T47D (cell line): ENCODE measurements at regions not wholly inside any gene's neighbourhood (a gene's known extent, or its start where the extent isn't known, plus 50 kb on each side); places are given as distances from the start of the nearest gene placed in this dataset.
"Not testable (repeated sequence)": the region's sequence is repeated elsewhere in the genome, so short reads cannot be mapped to it uniquely, and the experiment has no call there.

Source experiments
- DNase-seq, 2 experiments: peaks; one replicate each; pipeline versions ENCODE4 v3.0.0 to v3.0.0-alpha.2; 2011 to 2012; ENCODE audit warnings: low read depth in 1 of 2, low spot score in 1 of 2
- JUND ChIP-seq: IDR thresholded peaks from 2 replicates; pipeline ENCODE4 v1.6.1; 2012; ENCODE audit warnings: low read depth
- in situ Hi-C: cut with HindIII; loops from 2 replicates; pipeline ENCODE4 v1.10.0; 2016; ENCODE audit warnings: low sequenced_read_pairs, low pct_unique_long_range_greater_than_20kb

DNA sequence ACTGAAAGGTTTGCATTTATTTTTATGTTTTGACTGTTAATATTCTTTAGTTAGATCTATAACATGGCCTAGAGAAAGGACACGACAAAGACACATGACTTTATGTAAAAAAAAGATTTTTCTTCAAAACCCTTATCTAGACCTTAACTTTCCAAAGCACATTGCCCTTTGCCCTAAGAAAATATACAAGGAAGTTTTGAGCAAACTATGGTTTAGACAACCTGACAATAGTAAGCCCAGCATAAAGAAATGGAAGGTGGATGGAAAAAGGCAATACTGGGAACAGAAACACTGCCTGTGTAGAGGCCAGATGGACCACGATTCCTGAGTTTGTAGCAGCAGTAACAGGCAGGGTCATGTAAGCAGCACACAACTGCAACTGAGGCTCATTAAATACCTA is 724.0 kb downstream of the GALC start:
- TF ChIP-seq JUND, result no peak
- no peak for DNase-seq
- in situ Hi-C loops, result no loop called here

DNA sequence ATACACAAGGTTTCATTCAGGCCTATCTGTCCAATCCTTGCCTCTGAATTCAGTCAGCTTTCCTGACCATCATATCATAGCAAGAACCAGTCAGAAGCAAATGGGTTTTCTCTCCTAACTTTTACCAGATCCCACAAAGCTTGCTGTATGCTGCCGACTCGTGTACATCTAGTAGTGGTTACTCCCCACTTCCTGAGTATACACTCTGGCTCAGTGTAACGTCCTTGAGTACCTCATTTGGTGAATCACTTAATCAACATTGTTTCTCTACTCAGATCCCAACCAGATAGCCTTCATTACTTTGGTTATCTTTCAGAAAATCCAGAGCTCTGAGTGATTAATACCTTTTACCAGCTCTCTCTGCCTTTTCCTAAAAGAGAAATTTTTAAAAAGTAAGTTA is 728.2 kb downstream of the GALC start:
- no peak for DNase-seq
- TF ChIP-seq JUND, result no peak
- in situ Hi-C loops, result no loop called here

DNA sequence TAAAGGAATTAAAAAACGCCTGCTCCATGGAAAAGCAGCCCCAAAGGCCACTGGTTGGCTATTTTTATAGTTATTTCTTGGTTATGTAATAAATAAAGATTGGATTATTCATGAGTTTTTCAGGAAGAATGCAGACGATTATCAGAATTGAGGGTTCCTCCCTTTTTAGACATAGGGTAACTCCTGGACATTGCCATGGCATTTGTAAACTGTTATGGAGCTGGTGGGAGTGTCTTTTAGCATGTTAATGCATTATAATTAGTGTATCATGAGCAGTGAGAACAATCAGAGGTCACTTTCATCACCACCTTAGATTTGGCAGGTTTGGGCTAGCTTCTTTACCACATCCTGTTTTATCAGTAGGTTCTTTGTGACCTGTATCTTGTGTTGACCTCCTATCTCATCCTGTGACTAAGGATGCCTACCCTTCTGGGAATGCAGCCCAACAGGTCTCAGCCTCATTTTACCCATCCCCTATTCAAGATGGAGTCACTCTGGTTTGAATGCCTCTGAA is 728.7 kb downstream of the GALC start:
- TF ChIP-seq JUND, result no peak
- in situ Hi-C loops, result no loop called here
- DNase-seq, result no peak

DNA sequence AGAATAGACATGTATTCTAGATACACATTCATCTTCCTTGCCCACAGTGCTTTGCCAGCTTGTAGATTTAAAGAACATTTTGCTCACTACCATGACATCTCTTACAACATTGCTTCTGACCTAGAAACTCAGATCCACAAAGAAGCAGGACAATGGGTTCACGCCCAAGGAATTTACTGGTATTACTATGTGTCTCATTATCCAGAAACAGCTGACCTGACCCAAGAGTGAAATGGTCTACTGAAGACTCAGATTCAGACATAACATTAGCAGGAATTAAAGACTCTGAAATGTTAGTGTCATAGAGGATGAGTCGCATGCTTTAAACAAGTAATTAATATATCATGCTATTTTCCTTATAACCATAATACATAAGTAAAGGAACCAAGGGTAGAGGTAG is 731.4 kb downstream of the GALC start:
- no peak for TF ChIP-seq JUND
- in situ Hi-C loops, result no loop called here
- DNase-seq, result no peak

DNA sequence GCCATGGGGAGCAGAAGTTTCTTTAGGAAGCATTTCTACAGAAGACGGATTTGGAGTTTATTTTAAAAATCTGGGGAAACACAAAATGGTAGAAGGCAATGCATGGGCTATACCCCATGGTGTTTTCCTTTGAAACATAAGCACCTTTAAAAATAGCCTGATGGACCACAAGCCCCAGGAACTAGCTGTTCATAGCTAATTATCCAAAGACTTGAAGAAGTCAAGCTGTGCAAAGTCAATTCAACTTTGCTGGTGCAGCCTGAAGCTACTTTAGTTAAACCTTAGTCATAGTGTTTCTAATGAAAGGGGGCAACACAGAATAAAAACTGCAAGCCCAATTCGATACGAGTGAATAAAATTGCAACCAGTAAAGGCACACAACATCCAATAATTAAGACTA is 732.5 kb downstream of the GALC start:
- in situ Hi-C loops, result no loop called here
- DNase-seq, result no peak
- no peak for TF ChIP-seq JUND

DNA sequence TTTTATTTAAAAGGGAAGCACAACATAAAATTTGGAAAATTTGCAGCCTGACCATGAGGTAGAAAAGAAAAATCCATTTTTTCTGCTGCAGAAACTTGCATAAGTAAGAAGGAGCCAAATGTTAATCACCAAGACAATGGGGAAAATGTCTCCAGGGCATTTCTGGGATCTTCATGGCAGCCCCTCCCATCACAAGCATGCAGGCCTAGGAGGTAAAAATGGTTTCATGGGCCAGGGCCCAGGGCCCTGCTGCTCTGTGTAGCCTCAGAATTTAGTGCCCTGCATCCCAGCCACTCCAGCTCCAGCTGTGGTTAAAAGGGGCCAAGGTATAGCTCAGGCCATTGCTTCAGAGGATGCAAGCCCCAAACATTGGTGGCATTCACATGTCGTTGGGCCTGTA is 735.6 kb downstream of the GALC start:
- no peak for TF ChIP-seq JUND
- in situ Hi-C loops, result no loop called here
- DNase-seq, result no peak

DNA sequence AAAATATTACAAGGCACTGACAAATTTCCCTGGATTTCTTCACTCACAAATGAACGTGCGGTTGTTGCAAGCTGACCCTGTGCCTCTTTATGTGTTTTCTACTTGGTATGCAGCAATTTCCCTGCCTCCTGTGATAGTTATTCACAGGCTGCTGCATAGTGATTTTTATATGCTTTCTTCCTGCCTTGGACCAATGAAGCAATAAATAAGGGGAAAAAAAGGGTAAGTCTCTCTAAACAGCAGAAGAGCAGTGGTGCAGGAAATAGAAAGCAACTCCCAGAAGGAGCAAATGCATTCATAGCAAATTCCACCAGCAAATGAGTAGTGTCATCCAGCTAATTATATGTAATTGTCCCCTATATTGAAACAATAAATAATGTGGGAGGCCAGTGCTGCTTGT is 737.9 kb downstream of the GALC start:
- DNase-seq, result no peak
- no peak for TF ChIP-seq JUND
- in situ Hi-C loops, result no loop called here

DNA sequence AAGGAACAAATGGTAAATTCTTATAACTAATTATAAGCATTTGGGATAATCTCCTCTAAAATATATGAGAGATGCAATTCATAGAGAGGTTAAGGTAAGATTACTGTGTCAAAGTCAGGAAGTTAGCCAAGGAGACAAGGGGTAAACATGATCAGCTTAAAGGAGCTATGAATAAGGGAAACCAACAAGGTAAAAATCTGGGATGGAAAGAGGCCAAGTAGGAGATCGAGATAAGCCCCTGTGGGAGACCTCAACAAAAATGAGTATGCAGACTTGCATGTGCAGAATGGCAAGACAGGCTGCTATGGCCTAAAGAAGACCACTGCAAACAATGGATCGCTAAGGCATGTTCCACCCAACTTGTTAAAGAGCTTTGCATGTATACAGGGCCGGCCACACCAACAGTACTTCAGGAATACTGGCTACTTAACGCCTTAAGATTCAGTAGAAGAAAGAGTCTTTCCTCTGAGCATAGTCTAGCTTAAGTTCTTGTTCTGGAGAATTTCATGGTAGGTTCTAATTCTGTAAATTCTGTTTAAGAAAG is 738.6 kb downstream of the GALC start:
- in situ Hi-C loops, result no loop called here
- DNase-seq, result no peak
- TF ChIP-seq JUND, result no peak

DNA sequence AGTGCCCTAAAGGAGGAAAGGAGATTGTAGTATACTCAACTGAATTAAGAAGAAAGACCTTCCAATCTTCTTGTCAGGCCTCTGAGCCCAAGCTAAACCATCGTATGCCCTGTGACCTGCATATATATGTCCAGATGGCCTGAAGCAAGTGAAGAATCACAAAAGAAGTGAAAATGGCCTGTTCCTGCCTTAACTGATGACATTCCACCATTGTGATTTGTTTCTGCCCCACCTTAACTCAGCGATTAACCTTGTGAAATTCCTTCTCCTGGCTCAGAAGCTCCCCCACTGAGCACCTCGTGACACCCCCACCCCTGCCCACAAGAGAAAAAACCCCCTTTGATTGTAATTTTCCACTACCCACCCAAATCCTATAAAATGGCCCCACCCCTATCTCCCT is 739.2 kb downstream of the GALC start:
- DNase-seq, in situ Hi-C loops: not testable (repeated sequence)

DNA sequence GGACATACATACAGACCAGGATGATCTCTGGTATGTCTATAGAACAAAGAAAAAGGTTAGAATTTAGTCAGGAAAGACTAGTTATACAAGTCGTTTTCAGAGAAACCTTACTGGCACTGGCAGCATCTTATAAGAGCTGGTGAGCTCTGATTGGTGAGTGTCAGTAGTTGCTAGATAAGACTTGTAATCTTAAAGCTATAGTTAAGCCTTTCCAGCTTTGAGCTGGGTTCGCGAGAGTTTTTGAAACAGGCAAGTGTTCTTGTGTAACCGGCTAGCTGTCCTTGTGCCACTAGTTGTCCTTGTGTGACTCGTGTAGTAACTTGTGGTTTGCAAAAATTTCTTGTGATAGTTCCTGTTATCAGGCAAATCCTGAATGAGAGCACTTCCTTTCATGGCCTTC is 740.9 kb downstream of the GALC start:
- in situ Hi-C loops, result no loop called here
- peak in 1 of 2 experiments; percentile 52 for DNase-seq
- TF ChIP-seq JUND, result no peak

DNA sequence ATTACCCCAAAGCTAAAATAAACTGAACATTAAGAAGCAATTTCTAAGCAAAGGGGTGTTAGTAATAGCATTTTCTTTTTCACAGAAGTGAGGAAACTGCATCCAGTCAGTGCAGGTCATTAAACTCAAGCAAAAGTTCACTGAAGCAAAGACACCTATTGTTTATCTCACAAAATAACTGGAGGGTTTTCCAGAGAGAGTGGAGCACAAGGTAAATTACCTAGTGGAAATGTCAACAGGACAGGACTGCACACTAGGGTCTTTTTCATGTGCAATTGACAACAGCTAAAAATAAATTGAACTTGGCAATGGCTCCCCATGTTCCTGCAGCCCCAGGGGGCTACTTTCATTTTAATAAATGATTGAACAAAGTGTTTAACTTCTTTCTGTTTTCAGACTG is 742.0 kb downstream of the GALC start:
- no peak for DNase-seq
- in situ Hi-C loops, result no loop called here
- TF ChIP-seq JUND, result no peak

DNA sequence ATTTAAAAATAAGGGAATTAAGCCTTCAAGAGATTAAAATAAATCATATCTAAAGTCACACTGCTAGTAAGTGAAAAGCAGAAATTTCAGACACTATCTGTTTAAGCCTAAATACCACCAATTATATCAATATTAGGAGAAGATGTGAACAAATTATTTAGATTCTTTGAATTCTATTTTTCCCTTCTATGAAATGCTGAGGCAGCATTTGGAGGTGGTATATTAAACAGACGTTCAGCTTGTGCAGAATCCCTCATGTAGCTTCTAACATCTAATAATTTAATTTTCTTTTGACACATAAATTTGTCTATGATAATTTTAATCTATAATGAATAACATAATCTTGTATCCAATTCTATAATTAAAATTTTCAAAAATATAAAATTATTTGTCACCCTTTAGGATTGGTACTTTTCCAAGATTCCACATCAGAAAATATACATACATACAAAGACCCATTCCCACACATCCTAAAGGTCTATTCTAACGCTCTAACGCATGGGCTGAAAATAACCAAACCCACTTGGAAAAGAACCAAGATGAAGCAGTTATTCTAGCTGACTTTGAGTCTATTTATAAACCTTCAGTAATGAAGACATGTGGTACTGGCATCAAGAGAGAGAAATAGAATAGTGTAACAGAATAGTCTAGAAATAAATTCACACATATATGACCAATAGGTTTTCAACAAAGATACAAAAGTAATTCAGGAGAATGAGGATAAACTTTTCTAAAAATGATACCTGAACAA is 751.8 kb downstream of the GALC start:
- in situ Hi-C loops, result no loop called here
- no peak for DNase-seq
- no peak for TF ChIP-seq JUND

DNA sequence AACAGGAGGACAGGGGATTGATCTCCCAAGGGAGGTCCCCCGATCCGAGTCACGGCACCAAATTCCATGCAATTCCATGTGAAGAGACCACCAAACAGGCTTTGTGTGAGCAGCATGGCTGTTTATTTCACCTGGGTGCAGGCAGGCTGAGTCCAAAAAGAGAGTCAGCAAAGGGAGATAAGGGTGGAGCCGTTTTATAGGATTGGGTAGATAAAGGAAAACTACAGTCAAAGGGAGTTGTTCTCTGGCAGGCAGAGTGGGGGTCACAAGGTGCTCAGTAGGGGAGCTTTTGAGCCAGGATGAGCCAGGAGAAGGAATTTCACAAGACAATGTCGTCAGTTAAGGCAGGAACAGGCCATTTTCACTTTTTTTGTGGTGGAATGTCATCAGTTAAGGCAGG is 752.7 kb downstream of the GALC start:
- in situ Hi-C loops, DNase-seq: not testable (repeated sequence)
